Immature natural killer cell (primary cell): ENCODE measurements at regions not wholly inside any gene's neighbourhood (a gene's known extent, or its start where the extent isn't known, plus 50 kb on each side); places are given as distances from the start of the nearest gene placed in this dataset.
"Not testable (repeated sequence)": the region's sequence is repeated elsewhere in the genome, so short reads cannot be mapped to it uniquely, and the experiment has no call there.

Source experiments
- DNase-seq, 3 donors: peaks; one replicate each; pipeline ENCODE4 v3.0.0; 2022; ENCODE audit warnings: mixed read lengths in 1 of 3
- H3K27ac Mint-ChIP-seq, 6 donors: one replicate each; pipeline ENCODE4 v1.8.0; 2020; ENCODE audit warnings: mixed read lengths in 6 of 6, mild to moderate bottlenecking in 5 of 6, inconsistent platforms in 4 of 6, moderate library complexity in 3 of 6
- H3K27me3 Mint-ChIP-seq, 3 donors: one replicate each; pipeline ENCODE4 v1.8.0; 2020 to 2021; ENCODE audit warnings: low read depth in 3 of 3, mild to moderate bottlenecking in 3 of 3, mixed read lengths in 3 of 3, moderate library complexity in 3 of 3, inconsistent platforms in 1 of 3
- H3K36me3 Mint-ChIP-seq, 3 donors: one replicate each; pipeline ENCODE4 v1.8.0; 2020; ENCODE audit warnings: mixed read lengths in 3 of 3, inconsistent platforms in 2 of 3, mild to moderate bottlenecking in 2 of 3
- H3K4me1 Mint-ChIP-seq, 2 donors: one replicate each; pipeline ENCODE4 v1.8.0; 2020; ENCODE audit warnings: inconsistent platforms in 2 of 2, mild to moderate bottlenecking in 2 of 2, mixed read lengths in 2 of 2, moderate library complexity in 1 of 2
- H3K4me3 Mint-ChIP-seq, 5 donors: one replicate each; pipeline ENCODE4 v1.8.0; 2020; ENCODE audit warnings: mild to moderate bottlenecking in 5 of 5, mixed read lengths in 5 of 5, inconsistent platforms in 3 of 5, moderate library complexity in 3 of 5
- H3K9me3 Mint-ChIP-seq, 6 donors: one replicate each; pipeline ENCODE4 v1.8.0; 2020; ENCODE audit warnings: mild to moderate bottlenecking in 6 of 6, mixed read lengths in 6 of 6, inconsistent platforms in 4 of 6, moderate library complexity in 3 of 6

DNA sequence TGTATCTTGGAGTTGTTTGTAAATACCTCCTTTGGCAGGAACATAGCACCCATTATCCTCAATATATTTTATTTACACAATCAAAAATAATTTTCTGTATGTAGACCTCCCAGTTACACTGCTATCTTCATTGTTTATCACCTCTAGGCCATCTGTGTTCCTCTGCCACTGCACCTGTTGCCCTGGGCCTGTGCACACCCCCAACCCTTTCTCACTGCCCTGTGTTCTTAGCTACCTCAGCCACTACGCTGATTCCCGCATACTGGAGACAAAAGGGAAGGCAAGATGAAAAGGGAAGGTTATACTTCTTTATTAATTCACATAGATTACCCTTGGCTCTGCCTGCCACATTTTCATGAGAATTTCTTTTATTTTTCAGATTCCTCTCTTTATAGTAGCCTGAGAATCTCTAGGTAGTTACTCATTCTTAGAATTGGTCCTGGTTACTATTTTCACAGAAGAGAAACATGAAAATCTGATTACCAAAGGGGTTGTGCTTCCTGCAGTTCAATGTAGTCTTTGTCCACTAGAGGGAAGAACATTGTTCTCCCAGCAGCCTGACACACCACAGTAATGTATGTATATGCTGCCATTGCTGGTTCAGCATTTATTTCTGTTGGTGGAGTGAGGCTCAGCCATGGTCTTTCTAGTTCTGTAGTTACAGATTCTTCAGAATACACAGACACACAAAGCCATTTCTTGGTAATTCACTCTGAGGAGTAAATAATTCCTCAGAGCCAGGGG lies 1947.5 kb downstream of the KHDRBS2 start:
- DNase-seq, H3K36me3 Mint-ChIP-seq, H3K4me1 Mint-ChIP-seq, H3K27me3 Mint-ChIP-seq, H3K27ac Mint-ChIP-seq, H3K4me3 Mint-ChIP-seq: not testable (repeated sequence)
- peaks cover 2 to 31% (median 19%) of the 10 kb centered on the region in 6 donors for H3K9me3 Mint-ChIP-seq

- not testable (repeated sequence) for H3K4me1 Mint-ChIP-seq, H3K27me3 Mint-ChIP-seq, H3K36me3 Mint-ChIP-seq, DNase-seq, H3K4me3 Mint-ChIP-seq, H3K27ac Mint-ChIP-seq
- H3K9me3 Mint-ChIP-seq: peaks cover 4 to 31% (median 20%) of the 10 kb centered on the region in 6 donors
These were observed 1950.9 kb downstream of the KHDRBS2 start for GRCh38 chr6:60335124-60335523.

GRCh38 chr6:60333708-60334107 lies 1952.3 kb downstream of the KHDRBS2 start:
- not testable (repeated sequence) for H3K4me1 Mint-ChIP-seq, H3K27ac Mint-ChIP-seq, DNase-seq, H3K4me3 Mint-ChIP-seq, H3K36me3 Mint-ChIP-seq, H3K27me3 Mint-ChIP-seq
- H3K9me3 Mint-ChIP-seq: peaks cover 8 to 39% (median 22%) of the 10 kb centered on the region in 6 donors

DNA sequence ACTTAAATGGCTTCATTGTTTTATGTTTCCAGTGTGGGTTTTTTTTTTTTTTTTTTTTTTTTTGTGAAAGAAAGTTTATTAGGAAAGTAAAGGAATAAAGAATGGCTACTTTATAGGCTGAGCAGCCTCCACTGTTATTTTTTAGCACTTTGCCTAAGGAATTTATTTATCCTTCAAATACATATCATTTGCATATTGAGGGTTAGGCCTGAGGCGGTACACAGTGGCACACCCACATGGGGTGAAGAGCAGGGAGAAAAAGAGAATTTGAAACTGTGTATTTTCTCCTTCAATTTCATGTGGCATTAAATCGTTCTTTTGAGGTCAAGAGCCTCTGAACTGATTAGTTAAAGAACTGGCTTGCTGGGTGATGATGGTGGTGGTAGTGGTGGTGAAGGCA lies 1977.1 kb downstream of the KHDRBS2 start:
- H3K27ac Mint-ChIP-seq, H3K36me3 Mint-ChIP-seq, DNase-seq, H3K27me3 Mint-ChIP-seq, H3K4me3 Mint-ChIP-seq, H3K4me1 Mint-ChIP-seq: not testable (repeated sequence)
- H3K9me3 Mint-ChIP-seq: peaks cover 0 to 24% (median 20%) of the 10 kb centered on the region in 6 donors
